Ovary (tissue), 3 donors: ENCODE measurements at regions not wholly inside any gene's neighbourhood (a gene's known extent, or its start where the extent isn't known, plus 50 kb on each side); places are given as distances from the start of the nearest gene placed in this dataset.

Source experiments
- EP300 ChIP-seq: sonication (generic); formaldehyde crosslinking; IDR thresholded peaks from one replicate; pipeline ENCODE4 v1.6.1; 2017; ENCODE audit warnings: antibody characterized with exemption
- POLR2A ChIP-seq: fragments of 450-650 bp; IDR thresholded peaks from one replicate; pipeline ENCODE4 v1.6.1; 2017; ENCODE audit warnings: antibody characterized with exemption, mild to moderate bottlenecking, moderate library complexity
- TF ChIP-seq, protein P1 (sequence below), 3 donors: fragments of 450-650 bp in 2 of 3; fragments of 200-600 bp in 1 of 3; IDR thresholded peaks; one replicate each; pipeline versions ENCODE4 v1.5.1 to v1.8.0; 2016 to 2022; ENCODE audit warnings: antibody characterized with exemption in 3 of 3, mild to moderate bottlenecking in 1 of 3
- donor health status: DM: no; HTN: no; CAD: no.

DNA sequence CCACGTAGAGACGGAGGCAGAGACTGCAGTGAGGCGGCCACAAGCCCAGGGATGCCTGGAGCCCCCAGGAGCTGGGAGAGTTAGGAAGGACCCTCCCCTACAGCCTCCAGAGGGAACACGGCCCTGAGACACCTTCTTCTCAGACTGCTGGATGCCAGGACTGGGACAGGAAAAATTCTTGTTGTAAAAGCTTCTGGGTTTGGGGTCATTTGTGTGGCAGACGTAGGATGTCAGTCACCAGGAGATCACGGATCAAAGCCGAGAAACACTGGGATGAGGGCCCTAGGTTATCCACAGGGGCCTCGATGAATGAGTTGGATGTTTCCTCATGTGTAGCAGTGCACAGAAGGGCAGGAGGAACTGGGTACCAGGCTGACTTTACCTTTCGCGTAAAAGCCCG is 163.7 kb downstream of the SHOX start:
- TF ChIP-seq, protein P1, sequence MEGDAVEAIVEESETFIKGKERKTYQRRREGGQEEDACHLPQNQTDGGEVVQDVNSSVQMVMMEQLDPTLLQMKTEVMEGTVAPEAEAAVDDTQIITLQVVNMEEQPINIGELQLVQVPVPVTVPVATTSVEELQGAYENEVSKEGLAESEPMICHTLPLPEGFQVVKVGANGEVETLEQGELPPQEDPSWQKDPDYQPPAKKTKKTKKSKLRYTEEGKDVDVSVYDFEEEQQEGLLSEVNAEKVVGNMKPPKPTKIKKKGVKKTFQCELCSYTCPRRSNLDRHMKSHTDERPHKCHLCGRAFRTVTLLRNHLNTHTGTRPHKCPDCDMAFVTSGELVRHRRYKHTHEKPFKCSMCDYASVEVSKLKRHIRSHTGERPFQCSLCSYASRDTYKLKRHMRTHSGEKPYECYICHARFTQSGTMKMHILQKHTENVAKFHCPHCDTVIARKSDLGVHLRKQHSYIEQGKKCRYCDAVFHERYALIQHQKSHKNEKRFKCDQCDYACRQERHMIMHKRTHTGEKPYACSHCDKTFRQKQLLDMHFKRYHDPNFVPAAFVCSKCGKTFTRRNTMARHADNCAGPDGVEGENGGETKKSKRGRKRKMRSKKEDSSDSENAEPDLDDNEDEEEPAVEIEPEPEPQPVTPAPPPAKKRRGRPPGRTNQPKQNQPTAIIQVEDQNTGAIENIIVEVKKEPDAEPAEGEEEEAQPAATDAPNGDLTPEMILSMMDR (IDR thresholded peaks at IDR 0.05): no peak
- no peak for TF ChIP-seq POLR2A
- no peak for TF ChIP-seq EP300
